Ectodermal cell (in vitro differentiated cells): ENCODE measurements at regions not wholly inside any gene's neighbourhood (a gene's known extent, or its start where the extent isn't known, plus 50 kb on each side); places are given as distances from the start of the nearest gene placed in this dataset.
"Not testable (repeated sequence)": the region's sequence is repeated elsewhere in the genome, so short reads cannot be mapped to it uniquely, and the experiment has no call there.

Experiments used
- H3K27ac ChIP-seq: 2 replicates; pipeline ENCODE4 v1.7.0; 2013; ENCODE audit warnings: mild to moderate bottlenecking, low read depth, low read length; ENCODE audit not compliant: insufficient read depth, poor library complexity, severe bottlenecking
- H3K27me3 ChIP-seq: 2 replicates; pipeline ENCODE4 v1.7.0; 2013; ENCODE audit warnings: mild to moderate bottlenecking, low read length; ENCODE audit not compliant: insufficient read depth, control insufficient read depth, poor library complexity, severe bottlenecking
- H3K36me3 ChIP-seq: one replicate; pipeline ENCODE4 v1.7.0; 2013; ENCODE audit warnings: low read length; ENCODE audit not compliant: control insufficient read depth, insufficient read depth
- H3K4me1 ChIP-seq: one replicate; pipeline ENCODE4 v1.7.0; 2013; ENCODE audit warnings: low read length; ENCODE audit not compliant: control insufficient read depth, insufficient read depth
- H3K4me3 ChIP-seq: 2 replicates; pipeline ENCODE4 v1.7.0; 2013; ENCODE audit warnings: low read depth, low read length, control low read depth; ENCODE audit not compliant: insufficient read depth
- H3K9me3 ChIP-seq: 2 replicates; pipeline ENCODE4 v1.7.0; 2013; ENCODE audit warnings: mild to moderate bottlenecking, low read length, moderate library complexity; ENCODE audit not compliant: control insufficient read depth
- WGBS, 2 experiments: methylation state at CpG; one replicate each; pipeline ENCODE4 v1.1.7; 2013; ENCODE audit warnings: missing lambda C conversion rate in 2 of 2; 5-methylcytosine and 5-hydroxymethylcytosine counted together

- not testable (repeated sequence) for H3K27ac ChIP-seq, H3K27me3 ChIP-seq, H3K4me3 ChIP-seq, H3K9me3 ChIP-seq, H3K36me3 ChIP-seq
- 84 to 87% methylated on average over 8 of the region's 8 CpGs for WGBS, 2 experiments
- peaks cover 22% of the 10 kb centered on the region for H3K4me1 ChIP-seq
Observed at GRCh38 chr4:3625286-3625875, 93.2 kb upstream of the LRPAP1 start.

GRCh38 chr4:3623809-3624329 is 91.6 kb upstream of the LRPAP1 start:
- H3K9me3 ChIP-seq, H3K4me3 ChIP-seq, H3K27me3 ChIP-seq, H3K36me3 ChIP-seq: not testable (repeated sequence)
- WGBS, 2 experiments = 25 to 32% methylated on average over 11 of the region's 11 CpGs
- peak overlapping the region; percentile 36 for H3K27ac ChIP-seq
- H3K4me1 ChIP-seq = peaks cover 19% of the 10 kb centered on the region

- H3K9me3 ChIP-seq = no peaks in the 10 kb centered on the region
- H3K27ac ChIP-seq = no peak overlapping the region
- no peak overlapping the region for H3K4me3 ChIP-seq
- H3K36me3 ChIP-seq = no peaks in the 10 kb centered on the region
- H3K27me3 ChIP-seq = no peaks in the 10 kb centered on the region
- H3K4me1 ChIP-seq = peaks cover 19% of the 10 kb centered on the region
- WGBS, 2 experiments = 87 to 88% methylated on average over 7 of the region's 7 CpGs
Observed at GRCh38 chr4:3623106-3623505, 90.9 kb upstream of the LRPAP1 start.

GRCh38 chr4:3620365-3620764 is 88.1 kb upstream of the LRPAP1 start:
- H3K36me3 ChIP-seq, H3K4me3 ChIP-seq, H3K27me3 ChIP-seq, H3K27ac ChIP-seq, H3K9me3 ChIP-seq: not testable (repeated sequence)
- H3K4me1 ChIP-seq = peaks cover 21% of the 10 kb centered on the region
- WGBS, 2 experiments = 86 to 87% methylated on average over 6 of the region's 6 CpGs

GRCh38 chr4:3619698-3620097 is 87.5 kb upstream of the LRPAP1 start:
- not testable (repeated sequence) for H3K9me3 ChIP-seq, H3K27me3 ChIP-seq, H3K27ac ChIP-seq, H3K4me3 ChIP-seq, H3K36me3 ChIP-seq
- peaks cover 18% of the 10 kb centered on the region for H3K4me1 ChIP-seq
- 84 to 94% methylated on average over 4 of the region's 4 CpGs for WGBS, 2 experiments

GRCh38 chr4:3618341-3618740 is 86.1 kb upstream of the LRPAP1 start:
- H3K27ac ChIP-seq, H3K4me3 ChIP-seq, H3K36me3 ChIP-seq, H3K27me3 ChIP-seq, H3K9me3 ChIP-seq: not testable (repeated sequence)
- 85 to 91% methylated on average over 3 of the region's 3 CpGs for WGBS, 2 experiments
- H3K4me1 ChIP-seq = peaks cover 17% of the 10 kb centered on the region

GRCh38 chr4:3615386-3616286 is 83.4 kb upstream of the LRPAP1 start:
- Histone ChIP-seq H3K36me3 (no peaks in the 10 kb centered on the region), H3K9me3 (no peaks in the 10 kb centered on the region), H3K4me1 (peaks cover 17% of the 10 kb centered on the region), H3K27ac (no peak overlapping the region), H3K27me3 (no peaks in the 10 kb centered on the region), H3K4me3 (no peak overlapping the region)
- 92 to 94% methylated on average over 40 of the region's 40 CpGs for WGBS, 2 experiments

GRCh38 chr4:3614731-3614980 is 82.4 kb upstream of the LRPAP1 start:
- no peaks in the 10 kb centered on the region for H3K27me3 ChIP-seq
- peaks cover 17% of the 10 kb centered on the region for H3K4me1 ChIP-seq
- no peak overlapping the region for H3K4me3 ChIP-seq
- no peaks in the 10 kb centered on the region for H3K36me3 ChIP-seq
- 92 to 95% methylated on average over 8 of the region's 8 CpGs for WGBS, 2 experiments
- no peaks in the 10 kb centered on the region for H3K9me3 ChIP-seq
- no peak overlapping the region for H3K27ac ChIP-seq

GRCh38 chr4:3613967-3614730 is 81.9 kb upstream of the LRPAP1 start:
- no peak overlapping the region for H3K27ac ChIP-seq
- no peaks in the 10 kb centered on the region for H3K36me3 ChIP-seq
- 86 to 87% methylated on average over 25 of the region's 25 CpGs for WGBS, 2 experiments
- H3K4me3 ChIP-seq = no peak overlapping the region
- no peaks in the 10 kb centered on the region for H3K27me3 ChIP-seq
- H3K4me1 ChIP-seq = peaks cover 17% of the 10 kb centered on the region
- H3K9me3 ChIP-seq = no peaks in the 10 kb centered on the region

GRCh38 chr4:3612934-3613333 is 80.7 kb upstream of the LRPAP1 start:
- Histone ChIP-seq H3K36me3 (no peaks in the 10 kb centered on the region), H3K27ac (no peak overlapping the region), H3K27me3 (no peaks in the 10 kb centered on the region), H3K4me3 (no peak overlapping the region), H3K9me3 (no peaks in the 10 kb centered on the region), H3K4me1 (peaks cover 17% of the 10 kb centered on the region)
- WGBS, 2 experiments = 92 to 96% methylated on average over 1 of the region's 1 CpG
